H9 (cell line): ENCODE measurements at regions not wholly inside any gene's neighbourhood (a gene's known extent, or its start where the extent isn't known, plus 50 kb on each side); places are given as distances from the start of the nearest gene placed in this dataset.

Experiments used
- DNase-seq: peaks from one replicate; pipeline ENCODE4 v3.0.0-alpha.2; 2017
- H2AFZ ChIP-seq: one replicate; pipeline ENCODE4 v1.6.1; 2013; ENCODE audit warnings: mild to moderate bottlenecking, low read length, control low read depth, moderate library complexity
- H2AK5ac ChIP-seq: 2 replicates; pipeline ENCODE4 v1.6.1; 2013; ENCODE audit warnings: low read length, control low read depth, mixed read lengths; ENCODE audit not compliant: insufficient read length
- H2BK120ac ChIP-seq: one replicate; pipeline ENCODE4 v1.6.1; 2013; ENCODE audit warnings: low read depth, mild to moderate bottlenecking, low read length, control low read depth, inconsistent platforms; ENCODE audit not compliant: poor library complexity, severe bottlenecking
- H2BK12ac ChIP-seq: 2 replicates; pipeline ENCODE4 v1.6.1; 2013; ENCODE audit warnings: low read length, control low read depth, mixed read lengths, low read depth; ENCODE audit not compliant: insufficient read length
- H2BK15ac ChIP-seq: 2 replicates; pipeline ENCODE4 v1.6.1; 2013; ENCODE audit warnings: low read depth, low read length, control low read depth
- H2BK20ac ChIP-seq: one replicate; pipeline ENCODE4 v1.6.1; 2013; ENCODE audit warnings: low read depth, mild to moderate bottlenecking, low read length, control low read depth, inconsistent platforms; ENCODE audit not compliant: poor library complexity, severe bottlenecking
- H2BK5ac ChIP-seq: 2 replicates; pipeline ENCODE4 v1.6.1; 2013; ENCODE audit warnings: low read length, control low read depth, mixed read lengths; ENCODE audit not compliant: insufficient read length
- H3K14ac ChIP-seq: 2 replicates; pipeline ENCODE4 v1.6.1; 2013; ENCODE audit warnings: low read length, control low read depth; ENCODE audit not compliant: insufficient read depth
- H3K18ac ChIP-seq: 2 replicates; pipeline ENCODE4 v1.6.1; 2013; ENCODE audit warnings: low read depth, mild to moderate bottlenecking, mixed read lengths, low read length, control low read depth; ENCODE audit not compliant: insufficient read length
- H3K23ac ChIP-seq: 2 replicates; pipeline ENCODE4 v1.6.1; 2013; ENCODE audit warnings: low read length, control low read depth, mixed read lengths, low read depth; ENCODE audit not compliant: insufficient read length
- H3K23me2 ChIP-seq: 2 replicates; pipeline ENCODE4 v1.6.1; 2013; ENCODE audit warnings: low read depth, mild to moderate bottlenecking, mixed read lengths, low read length, control low read depth; ENCODE audit not compliant: insufficient read length, poor library complexity, severe bottlenecking
- H3K27ac ChIP-seq: 2 replicates; pipeline ENCODE4 v1.5.1; 2013; ENCODE audit warnings: low read length, control low read depth, mixed read lengths, low read depth; ENCODE audit not compliant: insufficient read length
- H3K27me3 ChIP-seq: 2 replicates; pipeline ENCODE4 v1.6.1; 2013; ENCODE audit warnings: low read length, control low read depth, inconsistent platforms; ENCODE audit not compliant: insufficient read depth
- H3K4ac ChIP-seq: 2 replicates; pipeline ENCODE4 v1.6.1; 2013; ENCODE audit warnings: low read depth, mild to moderate bottlenecking, control low read depth, inconsistent platforms, low read length, moderate library complexity
- H3K4me1 ChIP-seq: 2 replicates; pipeline ENCODE4 v1.6.1; 2013; ENCODE audit warnings: low read length, control low read depth, inconsistent platforms; ENCODE audit not compliant: insufficient read depth
- H3K4me2 ChIP-seq: 2 replicates; pipeline ENCODE4 v1.6.1; 2013; ENCODE audit warnings: low read length, control low read depth, mixed read lengths; ENCODE audit not compliant: insufficient read length, insufficient read depth
- H3K56ac ChIP-seq: 2 replicates; pipeline ENCODE4 v1.6.1; 2013; ENCODE audit warnings: low read depth, mild to moderate bottlenecking, mixed read lengths, low read length, control low read depth; ENCODE audit not compliant: insufficient read length
- H3K79me1 ChIP-seq: 2 replicates; pipeline ENCODE4 v1.6.1; 2013; ENCODE audit warnings: low read depth, mild to moderate bottlenecking, moderate library complexity, low read length, control low read depth, inconsistent platforms; ENCODE audit not compliant: insufficient read depth, poor library complexity, severe bottlenecking
- H3K79me2 ChIP-seq: 2 replicates; pipeline ENCODE4 v1.6.1; 2013; ENCODE audit warnings: low read length, control low read depth, inconsistent platforms; ENCODE audit not compliant: insufficient read depth
- H3K9ac ChIP-seq: 2 replicates; pipeline ENCODE4 v1.6.1; 2013; ENCODE audit warnings: low read length, control low read depth, mixed read lengths; ENCODE audit not compliant: insufficient read length; ENCODE audit errors: extremely low read depth
- H3K9me3 ChIP-seq: one replicate; pipeline ENCODE4 v1.6.1; 2013; ENCODE audit warnings: low read depth, low read length, inconsistent platforms; ENCODE audit not compliant: control insufficient read depth
- H3T11ph ChIP-seq: one replicate; pipeline ENCODE4 v1.6.1; 2013; ENCODE audit warnings: mild to moderate bottlenecking, low read length, control low read depth, inconsistent platforms
- H4K20me1 ChIP-seq: one replicate; pipeline ENCODE4 v1.6.1; 2013; ENCODE audit not compliant: control insufficient read depth, insufficient read length, insufficient read depth
- H4K5ac ChIP-seq: 2 replicates; pipeline ENCODE4 v1.6.1; 2013; ENCODE audit warnings: low read depth, mild to moderate bottlenecking, mixed read lengths, low read length, control low read depth; ENCODE audit not compliant: insufficient read length
- H4K8ac ChIP-seq: replicated peaks from 2 replicates; pipeline ENCODE4 v1.6.1; 2013; ENCODE audit warnings: low read length, control low read depth, mixed read lengths, low read depth; ENCODE audit not compliant: insufficient read length
- H4K91ac ChIP-seq: 2 replicates; pipeline ENCODE4 v1.6.1; 2013; ENCODE audit warnings: low read depth, mild to moderate bottlenecking, moderate library complexity, mixed read lengths, low read length, control low read depth; ENCODE audit not compliant: insufficient read length
- H3K27ac Mint-ChIP-seq, 3 experiments: 2 replicates in 2 of 3; 3 replicates in 1 of 3; pipeline ENCODE4 v1.8.0; 2020 to 2021; ENCODE audit warnings: mixed read lengths in 3 of 3, mild to moderate bottlenecking in 1 of 3, moderate library complexity in 1 of 3
- H3K27me3 Mint-ChIP-seq: 2 replicates; pipeline ENCODE4 v1.8.0; 2021; ENCODE audit warnings: low read depth, mild to moderate bottlenecking, moderate library complexity, mixed read lengths
- H3K36me3 Mint-ChIP-seq, 3 experiments: 2 replicates in 2 of 3; 3 replicates in 1 of 3; pipeline ENCODE4 v1.8.0; 2020 to 2021; ENCODE audit warnings: low read depth in 3 of 3, mixed read lengths in 3 of 3; ENCODE audit not compliant: insufficient read depth in 1 of 3
- H3K4me1 Mint-ChIP-seq, 2 experiments: 2 replicates each; pipeline ENCODE4 v1.8.0; 2020; ENCODE audit warnings: mixed read lengths in 2 of 2
- H3K4me3 Mint-ChIP-seq, 2 experiments: 2 replicates in 1 of 2; 3 replicates in 1 of 2; pipeline ENCODE4 v1.8.0; 2020 to 2021; ENCODE audit warnings: mild to moderate bottlenecking in 2 of 2, mixed read lengths in 2 of 2, moderate library complexity in 1 of 2
- H3K9me3 Mint-ChIP-seq, 2 experiments: 2 replicates in 1 of 2; 3 replicates in 1 of 2; pipeline ENCODE4 v1.8.0; 2020; ENCODE audit warnings: mild to moderate bottlenecking in 2 of 2, mixed read lengths in 2 of 2, moderate library complexity in 1 of 2
- CTCF ChIP-seq: fragments of 200-600 bp; sonication (generic); conservative IDR thresholded peaks from 3 replicates; pipeline ENCODE4 v1.8.0; 2021; ENCODE audit warnings: antibody characterized with exemption, mild to moderate bottlenecking
- WGBS: extraction: QIAGEN DNeasy Blood & Tissue Kit; methylation state at CpG from one replicate; pipeline ENCODE4 v1.1.7; 2013; ENCODE audit warnings: missing lambda C conversion rate, low lambda C conversion rate, mixed read lengths; ENCODE audit not compliant: insufficient read length; ENCODE audit errors: extremely low coverage; 5-methylcytosine and 5-hydroxymethylcytosine counted together

GRCh38 chr11:112722148-112722547, 239.1 kb upstream of the NCAM1 start:
- H3K4me3 Mint-ChIP-seq = no peak overlapping the region
- H3K36me3 Mint-ChIP-seq = no peaks in the 10 kb centered on the region
- Histone ChIP-seq H3K23me2 (no peaks in the 10 kb centered on the region), H3K79me1 (no peaks in the 10 kb centered on the region), H3K9me3 (no peaks in the 10 kb centered on the region), H2AFZ (no peak overlapping the region), H4K8ac (no peak overlapping the region), H2BK20ac (no peak overlapping the region), H2BK120ac (no peak overlapping the region), H2BK15ac (no peak overlapping the region), H3K4me2 (no peak overlapping the region), H2BK5ac (no peak overlapping the region), H3K56ac (no peak overlapping the region), H4K91ac (no peak overlapping the region), H3K14ac (no peak overlapping the region), H2AK5ac (no peak overlapping the region), H4K20me1 (no peaks in the 10 kb centered on the region), H3K27me3 (no peaks in the 10 kb centered on the region), H3K18ac (no peak overlapping the region), H3K4me1 (no peaks in the 10 kb centered on the region), H4K5ac (no peak overlapping the region), H3K4ac (no peak overlapping the region), H3T11ph (no peak overlapping the region), H3K23ac (no peak overlapping the region), H2BK12ac (no peak overlapping the region), H3K9ac (no peak overlapping the region), H3K79me2 (no peaks in the 10 kb centered on the region), H3K27ac (no peak overlapping the region)
- no peak for DNase-seq
- peaks cover 3% of the 10 kb centered on the region for H3K27me3 Mint-ChIP-seq
- no peak for TF ChIP-seq CTCF
- no peak overlapping the region for H3K27ac Mint-ChIP-seq
- WGBS = no CpG with 5 or more reads among the region's 2 CpGs
- H3K9me3 Mint-ChIP-seq = no peaks in the 10 kb centered on the region; a peak in 1 of 5 replicates
- 0 out of 4 replicates have a peak, but pooled peaks cover 0 to 2% of the 10 kb centered on the region in 2 experiments for H3K4me1 Mint-ChIP-seq
